ENCODE measurements at regions not wholly inside any gene's neighbourhood (a gene's known extent, or its start where the extent isn't known, plus 50 kb on each side); places are given as distances from the start of the nearest gene placed in this dataset.

GRCh38 chr18:60153376-60153775 is 219.2 kb downstream of the MC4R start:
- DNase-seq (ENCODE audit: low read depth in 1 of 2, low spot score in 1 of 2): no peak
- Histone ChIP-seq H3K27me3 (no peaks in the 10 kb centered on the region), H3K4me3 (no peak overlapping the region), H3K9me3 (ENCODE audit: low read depth) (no peaks in the 10 kb centered on the region), H3K27ac (no peak overlapping the region), H3K36me3 (no peaks in the 10 kb centered on the region), H3K4me1 (ENCODE audit: low read depth) (no peaks in the 10 kb centered on the region)
- no peak for TF ChIP-seq CTCF (IDR thresholded peaks at IDR 0.05; ENCODE audit: low read depth, low read length)

- TF ChIP-seq CTCF (IDR thresholded peaks at IDR 0.05; ENCODE audit: low read depth, low read length): no peak
- H3K4me3 ChIP-seq: no peak overlapping the region
- H3K4me1 ChIP-seq (ENCODE audit: low read depth): no peaks in the 10 kb centered on the region
- H3K9me3 ChIP-seq (ENCODE audit: low read depth): no peaks in the 10 kb centered on the region
- DNase-seq (ENCODE audit: low read depth in 1 of 2, low spot score in 1 of 2): no peak
- no peaks in the 10 kb centered on the region for H3K27me3 ChIP-seq
- H3K27ac ChIP-seq: no peak overlapping the region
- H3K36me3 ChIP-seq: no peaks in the 10 kb centered on the region
These were observed 223.3 kb downstream of the MC4R start for GRCh38 chr18:60149316-60149715.

GRCh38 chr18:60147323-60147722 is 225.3 kb downstream of the MC4R start:
- DNase-seq (ENCODE audit: low read depth in 1 of 2, low spot score in 1 of 2): no peak
- Histone ChIP-seq H3K4me3 (no peak overlapping the region), H3K27me3 (no peaks in the 10 kb centered on the region), H3K36me3 (no peaks in the 10 kb centered on the region), H3K4me1 (ENCODE audit: low read depth) (no peaks in the 10 kb centered on the region), H3K9me3 (ENCODE audit: low read depth) (no peaks in the 10 kb centered on the region), H3K27ac (no peak overlapping the region)
- TF ChIP-seq CTCF (IDR thresholded peaks at IDR 0.05; ENCODE audit: low read depth, low read length): no peak

GRCh38 chr18:60146220-60146960 is 226.2 kb downstream of the MC4R start:
- H3K9me3 ChIP-seq (ENCODE audit: low read depth): no peaks in the 10 kb centered on the region
- no peak for DNase-seq (ENCODE audit: low read depth in 1 of 2, low spot score in 1 of 2)
- no peak for TF ChIP-seq CTCF (IDR thresholded peaks at IDR 0.05; ENCODE audit: low read depth, low read length)
- no peak overlapping the region for H3K27ac ChIP-seq
- no peaks in the 10 kb centered on the region for H3K4me1 ChIP-seq (ENCODE audit: low read depth)
- no peaks in the 10 kb centered on the region for H3K27me3 ChIP-seq
- H3K4me3 ChIP-seq: no peak overlapping the region
- no peaks in the 10 kb centered on the region for H3K36me3 ChIP-seq

GRCh38 chr18:60145776-60146175 is 226.8 kb downstream of the MC4R start:
- H3K4me3 ChIP-seq: no peak overlapping the region
- H3K36me3 ChIP-seq: no peaks in the 10 kb centered on the region
- H3K27ac ChIP-seq: no peak overlapping the region
- no peak for DNase-seq (ENCODE audit: low read depth in 1 of 2, low spot score in 1 of 2)
- no peaks in the 10 kb centered on the region for H3K9me3 ChIP-seq (ENCODE audit: low read depth)
- H3K27me3 ChIP-seq: no peaks in the 10 kb centered on the region
- no peaks in the 10 kb centered on the region for H3K4me1 ChIP-seq (ENCODE audit: low read depth)
- no peak for TF ChIP-seq CTCF (IDR thresholded peaks at IDR 0.05; ENCODE audit: low read depth, low read length)

All from cardiac muscle cell (in vitro differentiated cells and primary cell).